Esophagus muscularis mucosa (tissue), 4 donors: ENCODE measurements at regions not wholly inside any gene's neighbourhood (a gene's known extent, or its start where the extent isn't known, plus 50 kb on each side); places are given as distances from the start of the nearest gene placed in this dataset.

Experiments used
- DNase-seq: peaks from one replicate; pipeline ENCODE4 v3.0.0-alpha.2; 2017; ENCODE audit errors: extremely low spot score
- H3K27ac ChIP-seq, 4 donors: fragments of 200-600 bp; sonication (generic); replicated peaks in 1 of 4; 1 replicate in 3 of 4; 2 replicates in 1 of 4; pipeline ENCODE4 v1.5.1; 2016 to 2019; ENCODE audit warnings: mild to moderate bottlenecking in 1 of 4
- H3K27me3 ChIP-seq, 4 donors: fragments of 200-600 bp; sonication (generic); one replicate each; pipeline versions ENCODE4 v1.5.1 to v1.6.0; 2016 to 2019
- H3K36me3 ChIP-seq, 4 donors: fragments of 200-600 bp; sonication (generic); one replicate each; pipeline ENCODE4 v1.5.1; 2016 to 2019
- H3K4me1 ChIP-seq, 4 donors: fragments of 200-600 bp; sonication (generic); one replicate each; pipeline ENCODE4 v1.5.1; 2016 to 2019
- H3K4me3 ChIP-seq, 4 donors: fragments of 200-600 bp; sonication (generic); 1 replicate in 2 of 4; 2 replicates in 2 of 4; pipeline ENCODE4 v1.5.1; 2016 to 2019; ENCODE audit warnings: mild to moderate bottlenecking in 4 of 4, moderate library complexity in 1 of 4
- H3K9me3 ChIP-seq, 4 donors: fragments of 200-600 bp; sonication (generic); 1 replicate in 3 of 4; 2 replicates in 1 of 4; pipeline ENCODE4 v1.5.1; 2016 to 2019
- CTCF ChIP-seq, 3 experiments: fragments of 200-600 bp in 2 of 3; fragments of 450-650 bp in 1 of 3; sonication (generic) in 2 of 3; IDR thresholded peaks; one replicate each; pipeline ENCODE4 v1.5.1; 2017 to 2019; ENCODE audit warnings: antibody characterized with exemption in 3 of 3, mild to moderate bottlenecking in 2 of 3, moderate library complexity in 1 of 3
- EP300 ChIP-seq: sonication (generic); formaldehyde crosslinking; IDR thresholded peaks from one replicate; pipeline ENCODE4 v1.6.1; 2017; ENCODE audit warnings: antibody characterized with exemption
- POLR2A ChIP-seq: fragments of 450-650 bp; IDR thresholded peaks from one replicate; pipeline ENCODE4 v1.6.1; 2017; ENCODE audit warnings: antibody characterized with exemption, moderate library complexity, mild to moderate bottlenecking, low read depth
- POLR2AphosphoS5 ChIP-seq, 2 donors: sonication (generic); formaldehyde crosslinking; IDR thresholded peaks; one replicate each; pipeline ENCODE4 v1.6.1; 2017; ENCODE audit warnings: antibody characterized with exemption in 2 of 2
- WGBS: methylation state at CpG from one replicate; pipeline ENCODE4 v1.1.5; 2018; 5-methylcytosine and 5-hydroxymethylcytosine counted together
- intact Hi-C: fragments of 100-400 bp; cut with DNase I; formaldehyde crosslinking; loops from one replicate; pipeline ENCODE4 v1.15.1; 2023

GRCh38 chr5:108523360-108523759 lies 141.5 kb upstream of the FBXL17 start:
- H3K36me3 ChIP-seq = no peaks in the 10 kb centered on the region
- H3K4me1 ChIP-seq = no peaks in the 10 kb centered on the region
- no peak for DNase-seq
- intact Hi-C loops = no loop called here
- H3K27me3 ChIP-seq = no peaks in the 10 kb centered on the region
- TF ChIP-seq POLR2A (no peak), CTCF (IDR thresholded peaks at IDR 0.05) (no peak), EP300 (no peak), POLR2AphosphoS5 (IDR thresholded peaks at IDR 0.05) (no peak)
- H3K9me3 ChIP-seq = no peaks in the 10 kb centered on the region
- no peak overlapping the region for H3K4me3 ChIP-seq
- no peak overlapping the region for H3K27ac ChIP-seq

- Histone ChIP-seq H3K36me3 (no peaks in the 10 kb centered on the region), H3K9me3 (no peaks in the 10 kb centered on the region), H3K27ac (no peak overlapping the region), H3K4me3 (no peak overlapping the region), H3K27me3 (no peaks in the 10 kb centered on the region), H3K4me1 (no peaks in the 10 kb centered on the region)
- 37% methylated on average over 4 of the region's 4 CpGs for WGBS
- intact Hi-C loops = no loop called here
- no peak for DNase-seq
- TF ChIP-seq POLR2AphosphoS5 (IDR thresholded peaks at IDR 0.05) = no peak
- peak; percentile 38 to 64 (median 48) for TF ChIP-seq CTCF (IDR thresholded peaks at IDR 0.05)
Measured at GRCh38 chr5:108521841-108522506, 140.1 kb upstream of the FBXL17 start.

- Histone ChIP-seq H3K4me3 (no peak overlapping the region), H3K27ac (no peak overlapping the region), H3K36me3 (no peaks in the 10 kb centered on the region), H3K9me3 (no peaks in the 10 kb centered on the region), H3K4me1 (no peaks in the 10 kb centered on the region), H3K27me3 (no peaks in the 10 kb centered on the region)
- no peak for TF ChIP-seq POLR2AphosphoS5 (IDR thresholded peaks at IDR 0.05)
- no peak for TF ChIP-seq POLR2A
- no peak for TF ChIP-seq EP300
- no peak for TF ChIP-seq CTCF (IDR thresholded peaks at IDR 0.05)
- intact Hi-C loops = no loop called here
- no peak for DNase-seq
- 45% methylated on average over 7 of the region's 7 CpGs for WGBS
Measured at GRCh38 chr5:108521011-108521700, 139.3 kb upstream of the FBXL17 start.

- TF ChIP-seq EP300 = no peak
- no peak for TF ChIP-seq POLR2A
- no peak for TF ChIP-seq CTCF (IDR thresholded peaks at IDR 0.05)
- TF ChIP-seq POLR2AphosphoS5 (IDR thresholded peaks at IDR 0.05) = no peak
- Histone ChIP-seq H3K9me3 (no peaks in the 10 kb centered on the region), H3K4me1 (no peaks in the 10 kb centered on the region), H3K27me3 (no peaks in the 10 kb centered on the region), H3K36me3 (no peaks in the 10 kb centered on the region), H3K27ac (no peak overlapping the region), H3K4me3 (no peak overlapping the region)
- intact Hi-C loops = no loop called here
- no peak for DNase-seq
Measured at GRCh38 chr5:108516785-108517184, 134.9 kb upstream of the FBXL17 start.
